PC-9 (cell line): ENCODE measurements at regions not wholly inside any gene's neighbourhood (a gene's known extent, or its start where the extent isn't known, plus 50 kb on each side); places are given as distances from the start of the nearest gene placed in this dataset.

Experiments
- EZH2 ChIP-seq: fragments of 200-600 bp; sonication (generic); IDR thresholded peaks from 2 replicates; pipeline ENCODE4 v1.8.0; 2017; ENCODE audit warnings: antibody characterized with exemption, low read depth
- TF ChIP-seq, protein P1 (sequence below): fragments of 200-600 bp; sonication (generic); conservative IDR thresholded peaks from 2 replicates; pipeline ENCODE4 v1.6.1; 2017; ENCODE audit warnings: mixed run types, antibody characterized with exemption, mild to moderate bottlenecking, moderate library complexity

DNA sequence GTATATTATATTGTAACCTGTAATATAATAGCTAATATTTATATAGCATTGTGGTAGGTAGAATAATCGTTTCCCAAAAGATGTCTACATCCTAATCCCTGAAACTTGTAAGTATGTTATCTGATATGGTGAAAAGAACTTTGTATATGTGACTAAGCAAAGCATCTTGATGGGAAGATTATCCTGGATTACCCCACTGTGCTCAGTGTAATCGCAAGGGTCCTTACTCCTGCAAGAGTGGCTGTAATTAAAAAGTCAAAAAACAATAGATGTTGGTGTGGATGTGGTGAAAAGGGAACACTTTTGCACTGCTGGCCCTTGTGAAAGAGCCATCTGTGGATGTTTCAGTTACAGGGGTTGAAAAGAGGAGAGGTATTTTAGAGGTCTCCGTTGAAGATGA lies 95.2 kb downstream of the EDN1 start:
- TF ChIP-seq, protein P1, sequence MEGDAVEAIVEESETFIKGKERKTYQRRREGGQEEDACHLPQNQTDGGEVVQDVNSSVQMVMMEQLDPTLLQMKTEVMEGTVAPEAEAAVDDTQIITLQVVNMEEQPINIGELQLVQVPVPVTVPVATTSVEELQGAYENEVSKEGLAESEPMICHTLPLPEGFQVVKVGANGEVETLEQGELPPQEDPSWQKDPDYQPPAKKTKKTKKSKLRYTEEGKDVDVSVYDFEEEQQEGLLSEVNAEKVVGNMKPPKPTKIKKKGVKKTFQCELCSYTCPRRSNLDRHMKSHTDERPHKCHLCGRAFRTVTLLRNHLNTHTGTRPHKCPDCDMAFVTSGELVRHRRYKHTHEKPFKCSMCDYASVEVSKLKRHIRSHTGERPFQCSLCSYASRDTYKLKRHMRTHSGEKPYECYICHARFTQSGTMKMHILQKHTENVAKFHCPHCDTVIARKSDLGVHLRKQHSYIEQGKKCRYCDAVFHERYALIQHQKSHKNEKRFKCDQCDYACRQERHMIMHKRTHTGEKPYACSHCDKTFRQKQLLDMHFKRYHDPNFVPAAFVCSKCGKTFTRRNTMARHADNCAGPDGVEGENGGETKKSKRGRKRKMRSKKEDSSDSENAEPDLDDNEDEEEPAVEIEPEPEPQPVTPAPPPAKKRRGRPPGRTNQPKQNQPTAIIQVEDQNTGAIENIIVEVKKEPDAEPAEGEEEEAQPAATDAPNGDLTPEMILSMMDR, result no peak
- no peak for TF ChIP-seq EZH2
